GM06990 (cell line): ENCODE measurements at regions not wholly inside any gene's neighbourhood (a gene's known extent, or its start where the extent isn't known, plus 50 kb on each side); places are given as distances from the start of the nearest gene placed in this dataset.

Experiments
- DNase-seq: peaks from one replicate; pipeline ENCODE4 v3.0.0-alpha.2; 2011; ENCODE audit not compliant: insufficient read length; ENCODE audit errors: extremely low read depth
- H3K27me3 ChIP-seq: replicated peaks from 2 replicates; pipeline ENCODE4 v1.6.0; 2011; ENCODE audit warnings: low read length; ENCODE audit not compliant: control insufficient read depth, insufficient read depth
- H3K36me3 ChIP-seq: 2 replicates; pipeline ENCODE4 v1.5.1; 2011; ENCODE audit warnings: low read length; ENCODE audit not compliant: control insufficient read depth, insufficient read depth
- H3K4me3 ChIP-seq: replicated peaks from 2 replicates; pipeline ENCODE4 v1.5.1; 2011; ENCODE audit warnings: low read depth, mild to moderate bottlenecking, control low read depth, low read length
- CTCF ChIP-seq: IDR thresholded peaks from 2 replicates; pipeline ENCODE4 v1.5.1; 2011; ENCODE audit warnings: low read length, control low read depth, mild to moderate bottlenecking, inconsistent platforms; ENCODE audit not compliant: insufficient read depth, poor library complexity, severe bottlenecking

DNA sequence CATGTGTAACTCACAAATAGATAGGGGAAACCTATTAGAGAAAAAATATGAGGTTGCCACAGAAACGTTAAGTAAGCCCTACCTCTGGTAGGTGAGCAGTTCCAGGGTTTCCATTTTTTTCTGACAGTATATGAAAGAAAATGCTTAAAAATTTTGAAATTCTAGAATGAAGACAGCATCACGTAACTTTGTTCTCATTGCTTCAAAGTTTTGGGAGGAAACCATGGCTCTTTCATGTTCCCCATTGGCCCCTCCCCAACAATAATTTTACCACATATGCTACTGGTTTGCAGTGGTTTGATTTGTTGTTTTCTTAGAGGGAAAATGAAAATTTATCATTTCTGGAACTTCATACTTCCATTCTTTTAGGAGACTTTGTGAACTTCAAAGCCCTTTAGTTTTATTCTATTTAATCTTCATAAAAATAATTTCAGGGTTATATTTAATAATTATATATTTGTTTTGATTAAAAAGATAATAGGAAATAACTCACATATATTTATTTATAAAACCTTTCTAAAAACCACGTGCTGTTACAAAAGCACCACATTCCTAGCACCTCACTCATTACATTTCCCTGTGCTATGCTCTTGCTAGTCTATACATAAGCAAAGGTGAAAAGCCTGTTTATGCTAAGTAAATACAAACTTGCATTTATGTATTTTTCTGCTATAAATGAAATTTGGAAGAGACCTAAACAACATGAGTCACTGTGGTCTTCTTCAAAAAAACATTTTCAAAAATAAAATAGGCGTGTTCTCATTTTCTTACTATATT lies 113.4 kb downstream of the CASP12 start:
- DNase-seq: no peak
- TF ChIP-seq CTCF: no peak

DNA sequence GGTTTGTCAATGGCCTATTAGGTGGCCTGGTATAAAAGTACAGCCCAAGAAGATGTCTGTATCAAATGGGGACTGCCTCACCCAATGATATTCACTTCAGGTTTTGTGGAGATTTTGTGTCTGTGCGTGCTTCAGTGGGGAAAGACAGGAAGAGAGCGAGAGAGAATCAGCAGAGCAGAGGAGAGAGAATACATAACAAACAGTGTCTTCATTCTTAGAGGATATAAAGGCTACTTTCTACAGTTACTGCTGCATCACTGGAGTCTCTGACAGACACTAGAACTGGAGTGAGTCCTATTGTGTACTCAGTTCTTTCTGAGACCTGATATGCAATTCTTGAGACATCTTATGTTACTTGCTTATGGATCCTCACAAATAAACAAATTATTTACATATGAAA lies 115.0 kb downstream of the CASP12 start:
- H3K27me3 ChIP-seq: no peaks in the 10 kb centered on the region
- TF ChIP-seq CTCF: no peak
- H3K4me3 ChIP-seq: no peak overlapping the region
- no peak for DNase-seq
- no peaks in the 10 kb centered on the region for H3K36me3 ChIP-seq

More for the DNA sequence above, 113.4 kb downstream of the CASP12 start:
- no peak overlapping the region for H3K4me3 ChIP-seq
- H3K27me3 ChIP-seq: no peaks in the 10 kb centered on the region
- H3K36me3 ChIP-seq: no peaks in the 10 kb centered on the region

- Histone ChIP-seq H3K4me3 (no peak overlapping the region), H3K36me3 (no peaks in the 10 kb centered on the region), H3K27me3 (no peaks in the 10 kb centered on the region)
- no peak for DNase-seq
- no peak for TF ChIP-seq CTCF
Measured at GRCh38 chr11:104782377-104782754, 115.9 kb downstream of the CASP12 start.

DNA sequence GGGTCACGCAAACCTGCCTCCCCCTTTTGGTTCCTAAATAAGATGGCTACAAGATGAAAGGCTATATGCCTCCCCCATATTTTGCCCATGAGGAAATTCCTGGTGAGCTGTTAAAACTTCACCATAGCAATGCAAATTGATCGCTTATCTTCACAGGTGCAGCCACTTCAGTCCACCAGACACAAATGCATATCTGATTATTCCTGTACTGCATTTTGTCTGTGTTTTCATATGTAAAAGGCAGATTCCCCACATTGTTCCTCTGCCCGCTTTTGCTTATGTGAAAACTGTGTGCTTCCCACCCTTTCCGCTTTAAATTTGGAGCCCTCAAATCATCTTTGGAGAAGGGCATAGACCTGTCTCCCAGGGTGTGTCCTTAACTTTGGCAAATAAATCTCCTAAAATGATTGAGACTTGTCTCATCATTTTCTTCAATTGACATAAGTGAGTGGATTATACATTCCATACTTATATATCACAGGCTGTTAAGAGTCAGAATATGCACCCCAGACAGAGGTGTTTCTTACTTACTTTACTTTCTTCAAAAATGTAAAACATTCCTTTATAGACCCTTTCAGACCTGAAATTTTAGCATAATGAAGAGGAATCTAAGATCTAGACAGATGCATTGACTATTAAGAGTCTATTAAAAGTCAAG lies 116.4 kb downstream of the CASP12 start:
- no peak for DNase-seq
- no peak overlapping the region for H3K4me3 ChIP-seq
- TF ChIP-seq CTCF: no peak
- no peaks in the 10 kb centered on the region for H3K27me3 ChIP-seq
- no peaks in the 10 kb centered on the region for H3K36me3 ChIP-seq

DNA sequence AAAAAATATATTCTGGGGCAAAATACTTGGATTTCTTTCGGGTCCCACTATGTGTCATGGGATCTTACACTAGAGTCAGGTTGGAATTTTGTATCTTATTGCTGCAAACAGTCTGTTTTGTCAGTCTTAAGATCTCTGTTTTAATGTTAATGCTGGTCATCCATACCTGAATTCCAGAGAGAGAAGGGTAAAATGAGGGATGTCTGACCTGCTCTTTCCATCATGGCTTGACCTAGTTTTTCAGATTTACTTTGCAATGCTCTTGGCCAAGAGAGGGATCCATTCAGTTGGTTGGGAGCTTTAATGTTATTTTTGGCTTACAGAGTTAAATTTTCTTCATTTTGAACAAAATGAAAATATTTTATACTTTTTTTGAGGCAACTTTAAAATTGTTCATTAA lies 117.2 kb downstream of the CASP12 start:
- Histone ChIP-seq H3K36me3 (no peaks in the 10 kb centered on the region), H3K4me3 (no peak overlapping the region), H3K27me3 (no peaks in the 10 kb centered on the region)
- no peak for TF ChIP-seq CTCF
- DNase-seq: no peak
